Activated CD4-positive, CD25-positive, alpha-beta regulatory T cell (primary cell): ENCODE measurements at regions not wholly inside any gene's neighbourhood (a gene's known extent, or its start where the extent isn't known, plus 50 kb on each side); places are given as distances from the start of the nearest gene placed in this dataset.

Source experiments
- DNase-seq, 4 experiments: peaks; one replicate each; lab custom pipeline; 2025; lab: John Stamatoyannopoulos, UW

DNA sequence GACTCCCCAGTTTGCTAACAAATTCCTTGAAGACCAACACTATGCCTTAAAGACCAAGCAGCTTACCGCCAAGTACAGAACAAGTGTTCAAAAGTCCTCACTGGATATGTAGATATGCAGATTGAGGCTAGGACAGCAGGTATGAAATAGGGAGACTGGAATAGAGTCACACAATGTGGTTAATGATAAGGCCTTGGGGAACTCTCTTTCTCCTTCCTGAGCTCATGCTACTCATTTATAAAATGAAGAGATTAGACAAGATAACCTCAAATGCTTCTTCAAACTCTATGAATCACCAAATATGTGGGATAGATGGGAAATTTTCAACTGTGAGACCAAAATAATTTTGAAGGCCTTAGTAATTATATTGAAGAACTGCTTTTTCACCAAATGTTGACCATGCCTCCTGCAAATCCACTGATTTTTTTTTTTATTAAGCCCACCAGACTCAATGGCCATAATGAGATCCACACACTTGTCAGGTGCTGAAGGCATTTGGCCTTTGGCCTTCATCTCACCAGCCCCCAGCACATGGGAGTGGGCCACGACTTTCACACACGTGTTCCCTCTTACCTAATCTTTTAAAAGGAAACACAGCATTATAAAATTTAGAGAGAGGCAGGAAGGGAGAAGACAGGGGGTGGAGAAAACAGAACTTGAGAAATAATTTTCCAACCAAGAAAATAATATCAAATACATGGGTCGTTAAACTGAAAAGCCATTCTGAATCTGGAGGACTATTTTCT lies 181.5 kb downstream of the EN1 start:
- no peak for DNase-seq

DNA sequence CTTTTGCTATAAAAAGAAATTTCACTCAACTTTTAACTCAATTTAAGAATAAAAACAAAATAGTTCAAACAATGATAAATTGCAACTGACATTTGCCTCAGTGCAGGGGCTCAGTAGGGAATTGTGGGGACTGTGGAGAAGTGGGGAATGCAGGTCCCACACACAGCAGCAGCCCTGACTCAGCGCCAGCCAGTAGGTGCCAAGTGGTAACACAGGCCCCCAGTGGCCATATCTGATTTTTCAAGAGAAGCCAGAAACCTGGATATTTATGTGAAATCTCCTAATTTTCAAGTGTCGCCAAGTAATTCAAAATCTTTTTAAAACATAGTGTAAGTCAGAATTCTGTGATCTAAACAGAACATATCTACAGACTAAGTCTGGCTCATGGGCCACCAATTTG lies 186.3 kb downstream of the EN1 start:
- no peak for DNase-seq

DNA sequence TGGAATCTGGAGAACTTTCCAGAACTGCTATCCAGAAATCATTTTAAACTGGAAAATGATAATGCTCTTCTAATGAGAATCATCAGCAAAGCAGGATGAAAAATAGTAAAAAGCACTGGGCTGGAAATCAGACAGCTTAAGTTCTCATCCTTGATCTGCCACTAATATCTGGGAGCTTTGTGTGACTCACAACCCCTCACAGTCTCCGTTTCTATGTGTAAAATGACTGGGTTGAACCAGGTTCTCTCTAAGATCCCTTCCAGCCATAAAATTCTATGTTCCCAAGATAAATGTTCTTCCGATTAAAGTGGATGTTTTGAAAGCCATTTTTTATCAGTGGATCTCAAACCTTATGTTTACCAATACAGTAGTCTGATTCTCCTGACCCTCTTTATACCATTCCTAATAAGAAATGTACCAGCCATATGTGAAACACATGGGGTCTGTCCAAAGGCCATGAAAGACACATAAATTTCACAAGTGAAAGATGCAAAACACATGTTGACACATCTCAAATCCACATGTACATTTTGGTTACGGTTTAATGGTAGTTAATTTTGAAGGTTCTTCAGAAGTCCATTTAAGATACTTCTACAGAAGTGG lies 188.8 kb downstream of the EN1 start:
- DNase-seq: no peak

DNA sequence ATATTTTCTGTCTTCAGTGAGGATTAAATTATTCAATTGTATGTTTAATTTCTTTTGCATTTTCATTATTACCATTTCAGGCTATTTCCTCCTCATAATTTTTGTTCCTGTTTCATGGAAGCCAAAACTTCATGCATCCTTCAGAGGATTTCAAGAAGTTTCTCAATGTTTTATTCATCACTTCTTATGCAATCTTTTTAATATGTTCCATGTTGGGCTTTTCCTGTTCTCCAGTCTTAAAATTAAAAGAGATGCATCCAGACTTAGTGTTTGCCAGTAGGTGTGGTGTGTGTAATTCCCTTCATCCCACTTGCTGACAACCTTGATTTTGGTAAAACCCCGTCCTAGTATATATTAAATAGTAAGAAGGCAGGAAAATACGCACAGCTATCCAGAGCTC lies 190.0 kb downstream of the EN1 start:
- DNase-seq: no peak

DNA sequence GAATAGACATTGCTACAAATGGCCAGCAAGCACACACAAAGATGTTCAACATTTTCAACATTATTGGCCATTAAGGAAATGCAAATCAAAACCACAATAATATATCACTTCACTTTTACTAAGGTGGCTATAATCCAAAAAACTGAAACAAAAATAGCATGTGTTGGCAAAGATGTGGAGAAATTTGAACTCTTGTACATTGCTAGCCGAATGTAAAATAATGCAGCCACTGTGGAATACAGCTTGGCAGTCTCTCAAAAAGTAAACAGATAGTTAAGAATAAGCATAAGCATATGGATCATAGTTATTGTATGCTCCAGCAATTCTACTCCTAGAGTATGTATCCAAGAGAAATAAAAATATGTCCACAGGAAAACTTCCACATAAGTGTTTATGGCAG lies 192.5 kb downstream of the EN1 start:
- no peak for DNase-seq

DNA sequence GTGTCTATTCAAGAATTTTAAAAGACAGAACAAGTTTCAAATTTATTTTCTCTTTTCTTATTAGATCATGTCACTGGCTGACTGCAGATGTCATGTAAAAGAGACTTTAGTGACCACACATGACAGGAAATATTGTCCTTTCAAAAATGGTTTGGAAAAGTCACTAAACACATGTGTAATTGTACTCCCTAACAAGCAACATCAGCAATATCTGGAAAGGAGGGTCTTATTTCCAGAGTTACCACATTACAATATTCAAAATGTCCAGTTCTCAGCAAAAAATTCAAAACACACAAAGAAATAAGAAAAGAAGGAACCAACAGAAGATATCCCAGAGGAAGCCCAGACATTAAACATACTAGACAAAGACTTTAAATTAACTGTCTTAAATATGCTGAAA lies 197.1 kb downstream of the EN1 start:
- DNase-seq: no peak

DNA sequence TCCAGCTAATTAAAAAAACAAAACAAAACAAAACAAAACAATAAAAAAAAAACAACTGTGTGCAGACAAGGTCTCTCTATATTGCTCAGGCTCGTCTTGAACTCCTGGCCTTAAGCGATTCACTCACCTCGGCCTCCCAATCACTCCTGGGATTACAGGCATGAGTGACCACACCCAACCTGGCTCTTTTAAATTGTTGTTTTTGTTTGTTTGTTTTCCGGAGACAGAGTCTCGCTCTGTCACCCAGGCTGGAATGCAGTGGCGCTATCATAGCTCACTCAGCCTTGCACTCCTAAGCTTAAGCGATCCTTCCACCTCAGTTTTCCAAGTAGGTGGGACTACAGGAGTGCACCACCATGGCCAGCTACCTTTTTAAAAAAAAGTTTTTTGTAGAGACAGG lies 201.6 kb downstream of the EN1 start:
- no peak for DNase-seq

DNA sequence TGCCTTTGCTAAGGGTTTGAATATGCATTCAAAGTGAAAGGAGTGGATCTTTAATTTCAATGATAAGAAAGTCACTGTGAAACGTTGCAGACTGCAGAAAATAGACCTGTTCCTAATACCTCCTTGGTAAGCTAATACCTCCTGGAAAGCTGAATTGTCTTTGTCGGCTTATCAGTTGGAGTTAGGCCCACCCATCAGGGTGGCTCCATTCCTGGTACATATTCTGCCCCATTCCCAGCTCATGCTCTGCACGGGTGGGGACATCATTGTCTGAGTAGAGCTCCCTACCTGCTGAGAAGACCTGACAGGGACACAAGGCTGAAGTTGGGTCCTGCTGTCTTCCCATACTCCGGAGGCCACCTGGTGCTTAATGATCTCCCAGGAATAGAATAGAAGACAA lies 203.3 kb downstream of the EN1 start:
- DNase-seq: no peak

DNA sequence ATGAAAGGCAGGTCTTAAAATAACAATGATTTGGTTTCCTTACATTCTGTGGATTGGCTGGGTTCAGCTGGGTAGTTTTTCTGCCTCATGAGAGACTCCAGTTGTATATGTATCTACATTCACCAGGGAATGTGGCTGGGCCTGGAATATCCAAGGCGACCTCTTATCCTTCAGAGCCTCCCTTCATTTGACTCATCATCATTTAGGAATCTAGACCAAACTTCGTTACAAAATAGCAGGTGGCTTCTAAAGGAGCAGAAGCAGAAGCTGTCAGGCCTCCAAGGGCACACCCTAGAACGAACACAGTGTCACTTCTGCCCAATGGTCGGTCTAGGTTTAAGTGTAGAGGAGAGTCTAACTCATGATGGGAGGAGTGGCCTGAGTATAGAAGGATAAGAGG lies 204.2 kb downstream of the EN1 start:
- DNase-seq: no peak

DNA sequence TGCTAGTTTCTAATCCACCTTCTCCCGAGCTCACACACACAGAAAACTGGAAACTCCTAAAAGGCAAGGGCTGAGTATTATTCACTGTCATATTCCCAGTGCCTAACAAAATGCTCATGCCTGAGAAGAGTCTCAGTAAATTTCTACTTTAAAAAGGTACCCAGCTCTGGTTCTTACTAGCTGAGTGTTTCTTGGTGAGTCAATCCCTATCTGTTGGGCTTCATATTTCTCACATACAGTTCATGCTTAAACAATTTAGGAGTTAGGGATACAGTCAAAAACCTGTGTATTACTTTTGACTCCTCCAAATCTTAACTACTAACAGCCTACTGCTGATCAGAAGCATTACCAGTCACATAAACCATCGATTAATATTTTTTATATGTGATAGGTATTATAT lies 204.9 kb downstream of the EN1 start:
- DNase-seq: no peak

DNA sequence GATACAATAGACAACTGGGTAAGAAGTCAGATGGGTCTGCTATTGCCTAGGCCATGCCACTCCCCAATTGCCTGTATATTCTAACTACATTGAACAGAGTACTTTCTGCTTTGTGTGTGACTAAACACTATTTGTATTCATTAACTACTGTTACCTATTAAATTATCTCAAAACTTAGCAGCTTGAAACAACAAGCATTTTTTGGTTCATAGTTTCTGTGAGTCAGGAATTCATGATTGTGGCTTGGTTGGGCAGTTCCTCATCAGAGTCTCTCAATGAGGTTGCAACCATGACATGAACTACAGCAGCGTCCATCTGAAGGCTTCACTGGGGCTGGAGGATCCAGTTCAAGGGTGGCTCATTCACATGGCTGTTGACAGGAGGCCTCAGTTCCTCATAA lies 205.7 kb downstream of the EN1 start:
- no peak for DNase-seq

DNA sequence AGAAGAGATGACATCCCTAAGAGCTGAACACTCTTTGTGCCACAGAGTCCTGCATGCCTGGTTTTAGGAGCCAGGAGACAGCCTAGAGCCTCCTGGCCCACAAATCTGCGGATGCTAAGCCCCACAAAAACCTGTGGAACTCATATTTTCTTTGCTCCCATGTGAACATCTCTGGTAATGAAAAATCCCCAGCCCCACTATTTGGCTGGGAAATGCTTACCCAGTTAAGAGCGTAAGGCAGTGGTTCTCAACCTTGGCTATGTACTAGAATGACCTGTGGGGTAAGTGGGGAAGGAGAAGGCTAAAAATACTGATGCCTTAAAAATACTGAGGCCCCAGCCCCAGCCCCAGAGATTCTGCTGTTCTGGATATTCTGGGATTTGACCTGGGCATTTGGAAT lies 208.1 kb downstream of the EN1 start:
- DNase-seq: no peak

DNA sequence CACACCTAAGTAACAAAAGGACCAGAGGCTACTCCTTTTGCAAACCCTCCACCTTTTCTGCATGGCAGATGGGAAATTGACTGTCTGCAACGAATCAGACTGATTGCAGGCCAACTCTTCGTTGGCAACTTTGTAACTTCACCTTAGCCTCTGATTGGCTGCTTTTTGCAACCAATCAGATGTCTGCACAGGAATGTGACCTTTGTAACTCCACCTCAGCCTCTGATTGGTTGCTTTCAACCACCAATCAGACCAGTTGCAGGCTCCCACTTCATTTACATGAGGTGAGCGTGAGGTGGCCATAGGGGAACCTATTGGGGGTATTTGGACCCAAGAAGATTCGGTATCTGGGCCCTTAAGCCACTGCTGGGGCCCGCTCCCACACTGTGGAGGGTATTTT lies 209.0 kb downstream of the EN1 start:
- no peak for DNase-seq

DNA sequence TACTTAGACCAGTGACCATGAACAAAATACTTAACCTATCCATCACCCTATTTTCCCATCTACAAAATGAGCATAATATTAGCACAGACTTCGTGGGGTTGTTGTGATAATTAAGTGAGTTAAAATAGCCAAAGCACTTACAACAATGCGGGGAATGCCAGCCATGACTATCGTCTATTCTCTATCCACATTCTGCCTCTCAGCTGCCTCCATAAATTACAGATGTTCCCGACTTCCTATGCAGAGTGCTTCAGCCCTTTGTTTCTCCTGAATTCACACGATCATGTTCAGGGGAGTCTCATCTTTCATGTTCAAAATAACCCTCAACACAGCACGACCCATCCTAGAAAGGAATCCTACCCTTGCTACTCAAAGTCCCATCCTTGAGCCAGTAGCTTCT lies 211.6 kb downstream of the EN1 start:
- no peak for DNase-seq

DNA sequence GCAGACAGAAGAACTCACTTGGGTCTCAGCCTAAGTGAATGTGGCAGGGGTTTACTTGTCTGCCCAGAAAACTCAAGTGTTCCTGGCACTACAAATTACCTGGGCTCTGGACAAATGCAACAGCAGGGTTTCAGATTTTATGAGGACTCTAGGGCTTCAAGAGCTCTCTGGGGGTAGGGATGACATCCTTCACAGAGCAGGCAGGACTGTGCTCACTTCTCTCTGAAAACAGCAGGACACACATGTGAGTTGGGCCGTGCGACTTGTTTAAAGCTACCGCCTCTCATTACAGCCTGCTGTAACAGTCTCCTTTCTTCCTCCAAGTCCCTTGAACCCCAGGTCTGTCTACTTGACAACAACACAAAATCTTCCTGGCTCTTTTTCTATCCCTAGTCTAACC lies 212.6 kb downstream of the EN1 start:
- no peak for DNase-seq

DNA sequence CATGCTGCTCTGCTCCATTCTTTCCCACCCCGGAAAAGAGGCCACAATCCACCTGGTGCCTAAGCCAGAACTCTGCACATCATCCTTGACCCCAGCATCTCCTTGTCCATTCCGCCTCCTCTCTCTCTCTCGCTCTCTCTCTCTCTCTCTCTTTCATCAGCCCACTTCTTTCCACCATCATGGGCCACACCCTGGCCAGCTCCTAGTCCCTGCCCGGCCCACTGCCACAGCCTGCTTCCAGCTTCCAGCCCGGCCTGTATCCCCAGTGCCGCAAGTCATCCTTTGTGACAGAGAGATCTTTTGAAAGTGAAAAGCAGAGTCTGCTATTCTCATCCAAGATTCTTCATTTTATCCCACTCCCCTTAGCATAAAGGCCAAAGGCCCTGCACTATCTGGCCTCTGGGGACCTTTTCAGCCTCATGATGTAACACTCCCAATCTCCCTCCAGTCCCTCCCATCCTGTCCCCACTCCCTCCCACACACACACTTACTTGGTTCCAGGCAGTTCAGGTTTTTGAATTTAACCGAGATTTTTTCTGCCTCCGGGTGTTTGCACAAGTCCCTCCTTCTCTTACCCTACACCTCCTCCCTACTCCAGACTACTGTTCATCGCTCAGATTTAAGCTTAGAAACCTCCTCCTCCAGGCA lies 214.0 kb downstream of the EN1 start:
- DNase-seq: no peak

DNA sequence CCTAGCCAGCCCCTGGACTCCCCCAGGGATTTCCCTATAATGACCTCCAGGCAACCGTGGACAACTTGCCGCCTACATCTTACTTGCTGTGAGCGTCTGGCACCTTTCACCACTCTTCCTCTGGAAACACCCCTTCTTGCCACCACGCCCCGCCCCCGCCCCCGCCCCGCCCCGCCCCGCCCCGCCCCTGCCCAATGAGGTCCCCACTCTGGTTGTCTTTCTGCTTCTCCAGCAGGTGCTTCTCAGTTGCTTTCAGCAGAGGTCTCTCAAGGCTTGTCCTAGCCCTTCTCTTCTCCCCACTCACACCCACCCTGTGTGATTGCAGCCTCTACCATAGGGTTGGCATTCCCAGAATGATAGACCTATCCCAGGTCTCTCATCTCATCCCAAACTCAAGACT lies 214.5 kb downstream of the EN1 start:
- no peak for DNase-seq

DNA sequence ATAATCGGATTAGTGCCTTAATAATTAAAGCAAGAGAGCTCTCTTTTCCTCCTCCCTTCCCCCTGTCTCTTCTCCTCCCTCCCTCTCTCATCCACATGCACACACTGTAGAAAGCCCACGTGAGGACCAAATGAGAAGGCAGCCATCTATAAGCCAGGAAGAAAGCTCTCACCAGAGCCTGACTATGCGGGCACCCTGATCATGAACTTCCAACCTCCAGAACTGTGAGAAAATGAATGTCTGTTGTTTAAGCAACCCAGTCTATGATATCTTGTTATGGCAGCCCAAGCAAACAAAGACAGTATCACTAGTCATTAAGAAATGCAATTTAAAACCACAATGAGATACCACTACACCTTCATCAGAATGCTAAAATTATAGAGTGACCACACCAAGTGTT lies 220.3 kb downstream of the EN1 start:
- DNase-seq: no peak

DNA sequence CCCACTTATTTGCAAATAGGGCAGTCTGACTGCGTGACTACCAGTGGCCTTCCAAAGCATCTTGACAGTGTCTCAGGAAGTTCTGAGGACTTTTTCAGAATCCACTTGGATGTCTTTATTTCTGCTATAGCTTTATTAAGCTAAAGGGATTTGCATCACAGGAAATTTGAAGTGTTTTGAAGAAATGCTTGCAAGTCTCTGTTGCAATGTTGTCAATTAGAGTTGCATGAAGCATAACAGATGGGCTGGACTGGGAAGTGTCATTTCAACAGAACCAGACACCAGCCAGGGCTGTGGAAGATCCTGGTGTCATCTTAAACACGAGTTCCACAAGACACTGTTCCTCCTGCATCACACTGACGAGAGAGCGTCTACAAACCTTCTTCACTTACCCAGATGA lies 224.5 kb downstream of the EN1 start:
- no peak for DNase-seq

DNA sequence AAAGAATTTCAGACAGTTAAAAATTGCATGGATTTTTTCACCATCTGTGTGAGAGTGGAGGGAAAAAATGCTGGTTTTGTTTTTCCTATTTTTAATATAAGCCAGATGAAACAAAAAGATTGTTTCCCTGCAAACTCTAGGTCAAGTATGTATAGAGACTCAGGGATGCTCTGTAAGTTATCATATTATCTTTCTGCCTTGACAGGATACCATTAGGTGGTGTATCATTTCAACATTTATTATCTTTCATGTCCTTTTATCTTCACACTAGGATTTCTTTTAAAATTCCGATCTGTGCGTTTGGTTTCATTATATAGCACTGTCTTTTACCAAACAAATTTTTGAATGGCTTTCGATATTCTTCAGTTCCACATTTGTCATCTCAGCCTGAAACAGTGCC lies 225.3 kb downstream of the EN1 start:
- DNase-seq: no peak

DNA sequence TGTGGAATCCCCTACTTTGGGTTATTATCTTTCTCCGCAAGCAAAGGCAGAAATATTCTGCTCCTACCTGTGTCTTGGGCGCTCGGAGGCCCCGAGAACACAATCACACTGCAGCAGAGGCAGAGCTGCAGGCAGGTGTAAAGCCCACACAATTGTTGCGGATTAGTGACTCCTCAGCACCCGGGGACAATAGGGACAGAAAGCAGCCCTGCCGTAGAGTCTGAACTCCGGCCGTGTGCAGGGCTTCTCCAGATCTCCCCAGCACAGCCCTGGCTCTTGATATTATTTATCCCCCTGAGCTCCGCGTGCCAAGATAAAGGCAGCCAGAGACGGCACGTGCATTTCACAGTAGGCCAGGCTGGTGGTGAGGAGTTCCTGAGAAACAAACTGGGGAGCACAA lies 229.2 kb downstream of the EN1 start:
- no peak for DNase-seq

DNA sequence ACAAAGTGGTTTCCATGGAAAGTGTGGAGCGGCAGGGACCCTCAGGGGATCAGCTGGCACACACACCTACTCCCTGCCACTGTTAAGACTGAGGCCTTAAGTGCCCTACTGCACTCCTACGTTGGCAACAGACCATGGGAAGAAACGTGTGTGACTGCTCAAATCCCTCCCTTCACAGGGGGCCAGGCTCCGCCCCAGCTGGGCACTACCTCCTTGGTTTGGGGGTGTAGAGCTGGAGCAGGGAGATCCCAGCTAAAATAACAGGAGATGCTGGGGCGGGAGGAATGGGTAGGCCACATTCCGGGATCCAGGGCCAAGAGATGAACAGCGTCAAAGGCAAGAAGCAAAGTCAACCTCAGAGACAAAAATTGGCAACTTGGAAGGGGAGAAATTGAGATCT lies 231.0 kb downstream of the EN1 start:
- no peak for DNase-seq

DNA sequence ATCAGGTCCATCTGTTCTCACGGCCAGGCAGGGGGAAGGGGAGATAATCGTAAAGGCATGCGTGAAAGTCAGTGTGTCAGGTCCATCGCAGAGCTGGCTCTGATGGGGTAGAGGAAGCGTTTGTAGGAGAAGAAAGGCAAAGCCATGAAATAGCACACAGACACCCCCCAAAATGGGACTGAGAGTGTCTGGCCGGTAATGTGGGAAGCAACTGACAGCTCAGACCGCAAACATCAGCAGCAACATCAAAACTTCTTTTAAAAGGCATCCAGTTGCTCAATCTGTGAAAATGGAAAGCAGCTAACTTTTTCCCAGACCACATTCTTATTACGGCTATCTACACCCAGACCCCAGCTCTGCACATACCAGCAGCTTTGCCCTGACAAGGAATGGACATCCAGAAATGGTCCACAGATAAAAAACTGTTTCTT lies 232.6 kb downstream of the EN1 start:
- DNase-seq: no peak

DNA sequence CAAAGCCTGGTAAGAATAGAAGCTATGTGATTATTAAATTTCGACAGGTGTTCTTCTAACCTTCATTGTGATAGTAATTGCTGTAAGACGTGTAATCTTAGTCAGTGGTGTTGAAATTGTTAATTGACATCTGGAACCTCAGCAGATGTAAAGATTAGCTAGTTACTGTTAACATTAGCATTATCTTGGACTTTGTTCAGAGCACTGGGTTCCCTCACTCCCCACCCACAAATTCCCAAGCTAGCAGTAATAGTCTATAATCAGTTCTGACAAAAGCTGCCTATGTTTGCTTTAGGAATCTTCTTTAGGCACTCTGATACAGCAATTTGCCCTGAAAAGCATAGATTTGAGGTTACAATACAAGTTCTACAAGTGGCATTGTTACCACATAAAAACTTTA lies 233.7 kb downstream of the EN1 start:
- DNase-seq: no peak
